ENCODE measurements at regions not wholly inside any gene's neighbourhood (a gene's known extent, or its start where the extent isn't known, plus 50 kb on each side); places are given as distances from the start of the nearest gene placed in this dataset.

DNA sequence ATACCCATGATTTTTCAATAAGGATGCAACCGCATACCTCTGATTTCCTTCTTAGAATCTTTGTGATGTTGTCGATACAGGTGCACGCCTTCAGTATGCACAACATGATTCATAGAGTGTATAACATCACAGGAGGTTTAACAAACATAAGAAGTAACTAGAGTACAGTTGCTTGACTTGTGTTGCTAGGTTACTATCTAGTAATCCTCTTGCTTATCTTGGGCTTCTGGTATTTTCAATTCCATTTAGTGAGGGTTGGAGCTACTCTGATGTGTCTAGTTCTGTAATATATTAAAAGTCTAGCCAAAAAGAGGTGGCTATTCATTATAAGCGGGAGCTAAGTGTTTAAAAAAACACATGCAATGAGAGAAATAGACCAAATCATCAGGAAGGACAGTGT, 85.5 kb upstream of the TENT5A start:
- TF ChIP-seq, protein P1, sequence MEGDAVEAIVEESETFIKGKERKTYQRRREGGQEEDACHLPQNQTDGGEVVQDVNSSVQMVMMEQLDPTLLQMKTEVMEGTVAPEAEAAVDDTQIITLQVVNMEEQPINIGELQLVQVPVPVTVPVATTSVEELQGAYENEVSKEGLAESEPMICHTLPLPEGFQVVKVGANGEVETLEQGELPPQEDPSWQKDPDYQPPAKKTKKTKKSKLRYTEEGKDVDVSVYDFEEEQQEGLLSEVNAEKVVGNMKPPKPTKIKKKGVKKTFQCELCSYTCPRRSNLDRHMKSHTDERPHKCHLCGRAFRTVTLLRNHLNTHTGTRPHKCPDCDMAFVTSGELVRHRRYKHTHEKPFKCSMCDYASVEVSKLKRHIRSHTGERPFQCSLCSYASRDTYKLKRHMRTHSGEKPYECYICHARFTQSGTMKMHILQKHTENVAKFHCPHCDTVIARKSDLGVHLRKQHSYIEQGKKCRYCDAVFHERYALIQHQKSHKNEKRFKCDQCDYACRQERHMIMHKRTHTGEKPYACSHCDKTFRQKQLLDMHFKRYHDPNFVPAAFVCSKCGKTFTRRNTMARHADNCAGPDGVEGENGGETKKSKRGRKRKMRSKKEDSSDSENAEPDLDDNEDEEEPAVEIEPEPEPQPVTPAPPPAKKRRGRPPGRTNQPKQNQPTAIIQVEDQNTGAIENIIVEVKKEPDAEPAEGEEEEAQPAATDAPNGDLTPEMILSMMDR (IDR thresholded peaks at IDR 0.05; ENCODE audit: extremely low read depth in 1 of 2, insufficient read depth in 1 of 2, low read depth in 1 of 2, low read length in 2 of 2): no peak
- TF ChIP-seq POLR2A (IDR thresholded peaks at IDR 0.05; ENCODE audit: low read depth, low read length) (no peak), POLR2AphosphoS5 (IDR thresholded peaks at IDR 0.05; ENCODE audit: insufficient read depth, low read depth, low read length) (no peak), EZH2 (IDR thresholded peaks at IDR 0.05; ENCODE audit: borderline replicate concordance, low read depth, low read length, severe bottlenecking) (no peak), GATA2 (IDR thresholded peaks at IDR 0.05; ENCODE audit: insufficient read depth, insufficient read length, low read depth, low read length) (no peak), JUN (IDR thresholded peaks at IDR 0.05; ENCODE audit: borderline replicate concordance, insufficient read depth, insufficient read length, low read depth) (no peak)

Measured in endothelial cell of umbilical vein (primary cell).